CD4-positive, alpha-beta T cell treated with Interleukin-4 for 4 hours (primary cell): ENCODE measurements at regions not wholly inside any gene's neighbourhood (a gene's known extent, or its start where the extent isn't known, plus 50 kb on each side); places are given as distances from the start of the nearest gene placed in this dataset.

Source experiments
- DNase-seq: peaks from one replicate; pipeline ENCODE4 v3.0.0-alpha.2; 2020

GRCh38 chr22:48755059-48755949 lies 1072.4 kb downstream of the BRD1 start:
- DNase-seq = no peak

- DNase-seq = no peak
Observed at GRCh38 chr22:48754611-48755058, 1073.0 kb downstream of the BRD1 start.

GRCh38 chr22:48753752-48754517 lies 1073.7 kb downstream of the BRD1 start:
- DNase-seq = no peak

- DNase-seq = no peak
Observed at GRCh38 chr22:48753381-48753730, 1074.3 kb downstream of the BRD1 start.

DNA sequence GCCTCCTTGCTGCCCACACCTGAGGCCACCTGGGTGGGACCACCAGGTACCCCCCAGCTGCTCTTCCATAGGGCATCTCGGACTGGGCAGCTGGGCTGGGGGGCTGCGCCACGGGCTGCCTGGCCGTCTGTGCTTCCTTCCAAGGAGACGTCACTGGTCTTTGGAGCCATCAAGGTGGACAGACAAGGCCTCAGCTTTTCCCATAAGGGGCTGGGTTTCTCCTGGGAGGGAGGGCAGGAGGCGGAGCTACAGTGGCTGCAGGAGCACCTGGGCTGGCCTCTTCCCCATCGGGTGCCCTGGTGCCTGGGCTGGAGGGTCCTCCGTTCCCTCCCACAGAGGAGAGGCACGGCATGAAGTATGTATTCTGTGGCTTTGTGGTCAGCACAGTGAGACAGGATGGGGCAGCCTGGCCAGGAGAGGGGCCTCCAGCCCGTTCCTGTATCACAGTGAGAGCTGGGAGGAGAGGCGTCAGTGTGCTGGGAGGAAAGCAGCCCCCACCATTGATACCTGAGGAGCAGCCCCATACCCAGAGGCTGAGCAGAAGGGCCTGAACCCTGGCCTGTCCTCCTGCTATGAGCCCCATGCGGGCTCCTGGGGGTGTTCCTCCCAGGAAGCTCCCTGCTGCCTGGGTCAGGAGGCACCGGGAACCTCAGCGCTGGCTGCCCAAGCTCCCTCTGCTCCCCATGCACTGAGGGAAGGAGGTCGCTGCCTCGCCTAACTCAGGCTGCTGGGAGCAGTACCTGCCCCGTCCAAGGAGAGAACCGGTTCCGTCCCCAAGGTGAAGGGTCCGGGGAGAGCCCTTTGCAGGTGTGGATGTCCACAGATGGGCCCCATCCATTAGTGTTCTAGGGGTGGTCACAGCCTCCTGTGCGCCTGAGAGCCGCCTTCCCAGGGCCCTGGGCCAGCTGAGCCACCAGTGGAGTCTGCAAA lies 1075.0 kb downstream of the BRD1 start:
- DNase-seq = no peak

DNA sequence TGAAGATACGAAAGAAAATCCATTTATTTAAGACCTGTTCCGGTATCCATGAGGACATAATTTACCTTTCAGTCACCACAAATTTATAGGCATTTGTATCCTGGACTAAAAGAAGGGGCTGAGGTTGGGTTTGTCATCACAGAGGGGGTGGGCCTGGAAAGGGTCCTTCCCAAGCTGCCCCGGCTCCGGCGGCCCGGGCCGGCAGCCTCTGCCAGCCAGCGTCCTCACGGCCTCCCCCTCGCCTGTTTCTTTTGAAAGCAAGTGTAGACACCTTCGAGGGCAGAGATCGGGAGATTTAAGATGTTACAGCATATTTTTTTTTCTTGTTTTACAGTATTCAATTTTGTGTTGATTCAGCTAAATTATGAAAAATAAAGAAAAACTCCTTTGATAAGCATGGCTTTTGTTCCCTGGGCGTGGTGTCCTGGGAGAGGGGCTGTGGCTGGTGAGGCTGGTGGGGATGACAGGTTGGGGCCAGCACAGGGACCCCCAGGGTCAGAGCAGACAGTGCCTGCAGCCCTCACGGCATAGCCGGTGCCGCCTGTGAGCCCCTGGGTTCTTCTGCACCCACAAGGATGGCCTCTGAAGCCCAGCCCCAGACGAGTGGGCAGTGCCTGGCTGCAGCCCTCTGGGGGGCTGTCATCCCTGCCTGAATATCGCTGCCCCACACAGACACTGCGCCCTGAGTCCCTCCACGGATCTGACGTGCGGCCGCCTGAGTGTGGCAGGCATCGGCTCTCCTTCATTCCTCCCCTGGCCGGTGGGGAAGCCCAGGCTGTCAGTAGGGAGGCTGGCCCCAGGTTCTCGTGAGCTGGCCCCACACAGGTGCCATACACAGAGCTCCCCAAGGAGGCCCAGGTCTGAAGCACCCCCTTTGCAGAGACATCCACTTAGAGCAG lies 1075.9 kb downstream of the BRD1 start:
- DNase-seq = no peak

DNA sequence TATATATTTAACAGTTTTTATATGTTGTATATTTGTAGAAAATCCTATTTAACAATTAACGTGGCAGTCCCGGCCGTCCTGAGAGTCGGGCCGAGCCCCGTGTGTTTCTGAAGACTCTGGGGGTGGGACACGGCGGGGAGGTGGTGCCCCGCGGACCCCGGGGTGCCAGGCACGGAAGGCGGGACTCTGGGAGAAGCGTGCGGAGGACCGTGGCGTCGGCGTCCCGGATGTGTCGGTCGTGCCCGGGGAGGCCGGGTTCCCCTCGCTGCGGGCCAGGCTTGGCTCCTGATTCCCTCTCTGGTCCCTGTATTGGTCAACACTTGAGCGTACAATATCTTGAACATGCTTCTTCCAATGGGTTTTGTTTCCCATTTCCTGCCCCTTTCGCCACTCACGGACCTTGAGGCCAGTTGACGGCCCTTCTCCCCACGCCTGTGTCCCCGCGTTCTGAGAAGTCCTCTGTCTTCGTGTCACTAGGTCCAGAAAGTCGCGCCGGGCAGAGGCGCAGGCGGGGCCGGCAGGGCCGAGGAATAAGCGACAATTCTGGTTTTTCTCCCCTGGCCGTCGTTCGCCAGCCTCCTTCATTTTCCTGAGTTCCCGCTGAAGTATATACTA lies 1076.7 kb downstream of the BRD1 start:
- DNase-seq = no peak

DNA sequence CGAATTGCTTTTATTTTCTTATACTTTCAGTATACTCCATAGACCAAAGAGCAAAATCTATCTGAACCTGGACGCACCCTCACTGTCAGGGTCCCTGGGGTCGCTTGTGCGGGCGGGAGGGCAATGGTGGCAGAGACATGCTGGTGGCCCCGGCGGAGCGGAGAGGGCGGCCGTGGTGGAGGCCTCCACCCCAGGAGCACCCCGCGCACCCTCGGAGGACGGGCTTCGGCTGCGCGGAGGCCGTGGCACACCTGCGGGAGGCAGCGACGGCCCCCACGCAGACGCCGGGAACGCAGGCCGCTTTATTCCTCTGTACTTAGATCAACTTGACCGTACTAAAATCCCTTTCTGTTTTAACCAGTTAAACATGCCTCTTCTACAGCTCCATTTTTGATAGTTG lies 1077.4 kb downstream of the BRD1 start:
- no peak for DNase-seq

- no peak for DNase-seq
Observed at GRCh38 chr22:48749555-48750227, 1078.0 kb downstream of the BRD1 start.

- no peak for DNase-seq
Observed at GRCh38 chr22:48748860-48749554, 1078.7 kb downstream of the BRD1 start.

GRCh38 chr22:48748113-48748859 lies 1079.4 kb downstream of the BRD1 start:
- no peak for DNase-seq

DNA sequence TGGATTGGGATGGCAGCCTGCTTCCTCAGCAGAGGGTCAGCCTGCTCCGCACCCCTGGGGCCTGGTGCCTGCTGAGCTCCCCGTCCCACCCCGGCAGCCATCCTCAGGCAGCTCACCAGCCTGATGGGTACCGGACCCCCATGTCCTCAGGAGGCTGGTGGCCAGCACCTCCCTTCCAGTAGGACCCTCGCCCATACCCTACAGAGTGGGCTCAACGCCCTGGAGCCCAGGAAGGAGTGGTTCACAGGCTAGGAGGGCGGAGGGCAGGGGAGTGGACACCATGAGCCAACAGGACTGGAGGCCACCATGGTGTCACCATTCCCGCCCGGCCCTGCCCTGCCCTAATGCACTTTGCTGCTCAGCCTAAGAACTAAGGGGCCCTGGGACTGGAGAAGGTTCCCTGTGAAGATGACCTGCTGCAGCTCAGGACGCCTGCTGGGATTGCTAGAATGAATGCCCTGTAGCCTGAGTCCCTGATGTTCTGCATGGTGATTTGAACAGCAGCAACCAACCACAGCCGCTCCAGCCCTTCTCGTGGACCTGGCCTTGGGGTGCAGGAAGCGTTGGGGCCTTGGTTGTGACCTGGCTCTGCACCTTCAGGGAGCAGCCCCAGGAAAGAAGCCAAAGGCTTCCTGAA lies 1080.8 kb downstream of the BRD1 start:
- DNase-seq = no peak

DNA sequence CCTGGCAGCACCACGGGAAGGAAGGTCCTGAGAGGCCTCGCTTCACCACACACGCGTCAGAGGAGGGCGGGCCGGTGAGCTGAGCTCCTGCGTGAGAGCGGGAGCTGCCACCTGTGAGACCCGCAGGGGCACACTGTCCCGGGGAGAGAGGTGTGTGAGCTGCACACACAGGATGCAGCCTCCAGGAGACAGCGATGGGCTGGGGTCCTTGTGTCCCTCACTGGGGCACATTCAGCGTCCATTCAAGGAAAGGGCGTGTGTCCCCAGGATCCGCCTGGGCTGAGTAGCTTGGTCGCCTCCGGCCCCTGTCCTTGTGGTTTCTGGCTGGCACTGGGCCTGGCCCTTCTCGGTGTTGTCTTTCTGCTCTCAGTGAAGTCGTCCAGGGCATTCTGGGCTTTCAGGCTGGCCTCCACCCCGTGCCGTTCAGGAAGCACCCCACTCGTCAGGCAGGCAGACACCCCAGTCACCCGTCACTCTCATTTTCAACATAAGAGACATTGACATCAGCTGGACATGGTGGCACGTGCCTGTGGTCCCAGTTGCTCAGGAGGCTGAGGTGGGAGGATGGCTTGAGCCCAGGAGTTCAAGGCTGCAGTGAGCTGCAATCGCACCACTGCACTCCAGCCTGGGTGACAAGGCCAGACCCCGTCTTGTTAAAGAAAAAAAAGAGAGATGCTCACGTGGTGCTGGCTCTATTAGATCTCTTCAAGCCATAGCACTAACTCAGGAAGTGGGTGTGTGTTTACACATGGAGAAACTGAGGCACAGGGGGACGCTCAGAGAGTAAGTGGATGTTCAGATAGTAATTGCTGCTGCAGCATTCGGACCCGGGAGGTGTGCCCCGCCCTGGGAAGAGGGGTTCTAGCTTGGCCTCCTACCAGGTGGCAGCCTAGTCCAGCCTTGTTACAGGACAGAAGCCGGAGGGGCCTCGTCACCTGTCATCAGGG lies 1081.6 kb downstream of the BRD1 start:
- no peak for DNase-seq

GRCh38 chr22:48744967-48745841 lies 1082.5 kb downstream of the BRD1 start:
- DNase-seq = no peak

DNA sequence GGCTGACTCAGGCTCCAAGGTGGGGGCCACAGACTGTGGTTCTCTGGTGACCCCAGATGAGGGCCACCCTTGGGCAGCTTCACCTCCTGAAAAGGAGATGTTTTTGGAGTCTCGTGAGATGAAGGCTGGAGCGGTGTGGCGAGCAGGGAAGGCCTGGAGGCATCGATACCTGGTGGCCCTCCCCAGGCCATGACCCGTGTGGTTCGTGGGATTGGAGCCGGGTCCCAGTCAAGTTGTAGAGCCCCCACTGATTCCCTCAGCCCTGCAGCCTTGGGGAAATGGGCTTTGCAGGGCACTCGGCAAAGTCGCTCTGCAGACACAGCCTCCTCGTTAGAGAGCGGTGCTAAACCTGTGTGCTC lies 1083.4 kb downstream of the BRD1 start:
- DNase-seq = no peak

DNA sequence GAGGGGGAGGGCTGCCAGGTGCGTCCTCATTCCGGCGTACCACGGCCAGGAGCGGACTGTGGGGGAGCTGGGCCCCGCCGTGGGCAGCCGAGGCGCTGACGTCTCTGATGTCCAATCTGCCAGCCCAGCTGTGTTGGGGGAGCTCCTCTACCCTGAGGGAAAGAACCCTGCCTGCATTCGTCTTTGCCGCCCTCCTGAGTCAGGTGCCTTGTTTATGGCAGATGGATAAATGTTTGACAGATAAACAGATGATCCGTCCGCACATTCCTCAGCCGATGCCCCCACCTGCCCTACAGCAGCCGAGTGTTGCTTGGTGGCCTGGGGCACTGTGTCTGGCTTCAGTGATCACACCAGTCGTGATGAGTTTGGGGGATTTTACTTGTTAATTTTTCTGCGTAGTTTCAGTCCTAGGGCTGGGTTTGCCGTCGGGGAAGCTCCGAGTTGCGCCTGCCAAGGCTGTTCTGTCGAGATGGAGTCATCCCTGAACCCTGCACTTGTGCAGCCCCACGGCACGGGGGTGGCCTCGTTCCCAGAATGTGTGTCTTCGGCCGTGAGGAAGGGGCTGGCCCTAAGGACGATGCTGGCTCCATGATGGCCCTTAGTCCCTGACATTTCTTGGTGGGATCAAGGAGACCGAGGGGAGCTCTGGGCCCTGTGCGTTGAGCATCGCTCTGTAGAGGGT lies 1083.9 kb downstream of the BRD1 start:
- DNase-seq = no peak
